HG03442 (cell line): ENCODE measurements at regions not wholly inside any gene's neighbourhood (a gene's known extent, or its start where the extent isn't known, plus 50 kb on each side); places are given as distances from the start of the nearest gene placed in this dataset.

Experiments
- ATAC-seq: cut with Tn5 transposase; IDR thresholded peaks from one replicate; pipeline ENCODE4 v1.9.1; 2021; ENCODE audit warnings: mild to moderate bottlenecking, moderate library complexity; ENCODE audit not compliant: unreplicated experiment

- ATAC-seq, result no peak
Observed at GRCh38 chr9:89744730-89745129, 139.9 kb downstream of the GADD45G start.

- no peak for ATAC-seq
Observed at GRCh38 chr9:89745601-89746376, 141.0 kb downstream of the GADD45G start.

GRCh38 chr9:89746385-89747116 lies 141.7 kb downstream of the GADD45G start:
- ATAC-seq, result no peak

- ATAC-seq, result no peak
Observed at GRCh38 chr9:89747596-89747995, 142.8 kb downstream of the GADD45G start.

GRCh38 chr9:89748021-89748670 lies 143.3 kb downstream of the GADD45G start:
- ATAC-seq, result no peak

GRCh38 chr9:89748831-89749499 lies 144.2 kb downstream of the GADD45G start:
- ATAC-seq, result no peak

GRCh38 chr9:89749500-89750116 lies 144.8 kb downstream of the GADD45G start:
- ATAC-seq, result no peak

- ATAC-seq, result no peak
Observed at GRCh38 chr9:89750117-89750791, 145.4 kb downstream of the GADD45G start.

GRCh38 chr9:89751079-89751825 lies 146.4 kb downstream of the GADD45G start:
- ATAC-seq, result no peak

- ATAC-seq, result no peak
Observed at GRCh38 chr9:89752154-89752553, 147.3 kb downstream of the GADD45G start.

GRCh38 chr9:89753472-89754055 lies 148.8 kb downstream of the GADD45G start:
- ATAC-seq, result no peak

GRCh38 chr9:89754193-89754592 lies 149.4 kb downstream of the GADD45G start:
- no peak for ATAC-seq

GRCh38 chr9:89755821-89756220 lies 151.0 kb downstream of the GADD45G start:
- ATAC-seq, result no peak

GRCh38 chr9:89756891-89757537 lies 152.2 kb downstream of the GADD45G start:
- ATAC-seq, result no peak

- no peak for ATAC-seq
Observed at GRCh38 chr9:89757776-89758528, 153.1 kb downstream of the GADD45G start.

GRCh38 chr9:89759572-89759971 lies 154.8 kb downstream of the GADD45G start:
- no peak for ATAC-seq

GRCh38 chr9:89760123-89760522 lies 155.3 kb downstream of the GADD45G start:
- ATAC-seq, result no peak

GRCh38 chr9:89764217-89764616 lies 159.4 kb downstream of the GADD45G start:
- ATAC-seq, result no peak
